HCT116 (cell line): ENCODE measurements at regions not wholly inside any gene's neighbourhood (a gene's known extent, or its start where the extent isn't known, plus 50 kb on each side); places are given as distances from the start of the nearest gene placed in this dataset.

Source experiments
- ATAC-seq: fragments of 200-7000 bp; cut with Tn5 transposase; 2 replicates; pipeline ENCODE4 v1.9.1; 2020; ENCODE audit warnings: mild to moderate bottlenecking, moderate library complexity
- BruUV-seq: library from RNA; stranded (reverse); fragments of 400-500 nt; replicated peaks from 2 replicates; lab custom pipeline; 2021; lab: Mats Ljungman, UMichigan
- CTCF ChIA-PET: fragments of 300-600 bp; sonication (Branson Sonifier 250); formaldehyde crosslinking; loops from one replicate; lab custom pipeline; 2021; ENCODE audit warnings: antibody characterized with exemption; lab: Charles Lee
- POLR2A ChIA-PET: fragments of 300-600, 350-600 bp; sonication (Branson Sonifier 250); formaldehyde crosslinking; loops from one replicate; lab custom pipeline; 2021; ENCODE audit warnings: antibody characterized with exemption; lab: Charles Lee
- RAD21 ChIA-PET, 2 experiments: fragments of 300-600 bp; sonication (Branson Sonifier 250); formaldehyde crosslinking; loops; one replicate each; lab custom pipeline; 2023; ENCODE audit warnings: low total read pairs in 2 of 2; ENCODE audit not compliant: uncharacterized antibody in 2 of 2, unreplicated experiment in 2 of 2, low non-redundant PET in 1 of 2; lab: Charles Lee
- DNase-seq: peaks from one replicate; pipeline ENCODE4 v3.0.0-alpha.2; 2010; ENCODE audit warnings: low read depth, low spot score
- H2AFZ ChIP-seq: fragments of 200-600 bp; shearing (Covaris generic), sonication (generic); 2 replicates; pipeline ENCODE4 v1.6.1; 2017; ENCODE audit warnings: low read depth, mixed run types, mixed read lengths, antibody characterized with exemption, low read length; ENCODE audit not compliant: poor library complexity, severe bottlenecking
- H3K27ac ChIP-seq: 2 replicates; pipeline ENCODE4 v1.5.1; 2012; ENCODE audit warnings: low read depth, low read length
- H3K27me3 ChIP-seq: fragments of 200-600 bp; sonication (generic); 2 replicates; pipeline ENCODE4 v1.6.1; 2016; ENCODE audit warnings: mixed run types, low read length, mixed read lengths; ENCODE audit not compliant: insufficient read depth
- H3K36me3 ChIP-seq, 2 experiments: fragments of 200-500 bp in 1 of 2; fragments of 200-600 bp in 1 of 2; sonication (Bioruptor generic) in 1 of 2; sonication (generic) in 1 of 2; 2 replicates each; pipeline versions ENCODE4 v1.5.1 to v1.6.1; 2014 to 2016; ENCODE audit warnings: low read length in 2 of 2, inconsistent platforms in 1 of 2, mixed read lengths in 1 of 2, mixed run types in 1 of 2; ENCODE audit not compliant: insufficient read depth in 2 of 2, control insufficient read depth in 1 of 2
- H3K4me1 ChIP-seq, 2 experiments: fragments of 200-600 bp in 1 of 2; sonication (generic) in 1 of 2; 2 replicates each; pipeline versions ENCODE4 v1.5.1 to v1.6.1; 2012 to 2017; ENCODE audit warnings: low read length in 2 of 2, inconsistent platforms in 1 of 2, mild to moderate bottlenecking in 1 of 2, mixed read lengths in 1 of 2, mixed run types in 1 of 2, moderate library complexity in 1 of 2; ENCODE audit not compliant: insufficient read depth in 2 of 2, control insufficient read depth in 1 of 2
- H3K4me2 ChIP-seq: fragments of 200-600 bp; sonication (generic); 2 replicates; pipeline ENCODE4 v1.6.1; 2017; ENCODE audit warnings: mixed run types, low read length, mixed read lengths
- H3K4me3 ChIP-seq, 2 experiments: fragments of 200-600 bp in 1 of 2; sonication (generic) in 1 of 2; replicated peaks in 1 of 2; 2 replicates each; pipeline ENCODE4 v1.5.1; 2011 to 2016; ENCODE audit warnings: low read length in 2 of 2, control low read depth in 1 of 2, low read depth in 1 of 2, mild to moderate bottlenecking in 1 of 2, mixed read lengths in 1 of 2, mixed run types in 1 of 2
- H3K79me2 ChIP-seq: fragments of 200-600 bp; sonication (generic); 2 replicates; pipeline ENCODE4 v1.6.1; 2017; ENCODE audit warnings: mild to moderate bottlenecking, mixed run types, low read length, moderate library complexity, mixed read lengths; ENCODE audit not compliant: insufficient read depth
- H3K9ac ChIP-seq: fragments of 200-600 bp; sonication (generic); 2 replicates; pipeline ENCODE4 v1.6.1; 2016; ENCODE audit warnings: low read length, mixed read lengths
- H3K9me2 ChIP-seq: fragments of 200-600 bp; sonication (generic), shearing (Covaris generic); 2 replicates; pipeline ENCODE4 v1.6.1; 2017; ENCODE audit warnings: mixed run types, mild to moderate bottlenecking, moderate library complexity; ENCODE audit not compliant: insufficient read depth
- H3K9me3 ChIP-seq, 2 experiments: fragments of 200-500 bp in 1 of 2; fragments of 200-600 bp in 1 of 2; sonication (Bioruptor generic) in 1 of 2; sonication (generic) in 1 of 2; 2 replicates each; pipeline ENCODE4 v1.6.1; 2014 to 2017; ENCODE audit warnings: low read length in 2 of 2, mixed read lengths in 2 of 2, inconsistent platforms in 1 of 2, low read depth in 1 of 2, mild to moderate bottlenecking in 1 of 2, mixed run types in 1 of 2, moderate library complexity in 1 of 2; ENCODE audit not compliant: control insufficient read depth in 1 of 2, insufficient read depth in 1 of 2
- H4K20me1 ChIP-seq: fragments of 200-600 bp; sonication (generic), shearing (Covaris generic); 2 replicates; pipeline ENCODE4 v1.6.1; 2017; ENCODE audit warnings: mixed run types, mild to moderate bottlenecking, moderate library complexity; ENCODE audit not compliant: insufficient read depth
- CBX3 ChIP-seq: IDR thresholded peaks from 2 replicates; pipeline ENCODE4 v1.6.1; 2012; ENCODE audit warnings: low read depth
- EGR1 ChIP-seq: IDR thresholded peaks from 2 replicates; pipeline ENCODE4 v1.6.1; 2012; ENCODE audit warnings: low read depth
- ELF1 ChIP-seq: IDR thresholded peaks from 2 replicates; pipeline ENCODE4 v1.6.1; 2012; ENCODE audit warnings: low read depth, borderline replicate concordance
- EZH2 ChIP-seq: fragments of 200-600 bp; sonication (generic); IDR thresholded peaks from 2 replicates; pipeline ENCODE4 v1.6.1; 2017; ENCODE audit warnings: antibody characterized with exemption, mixed run types
- JUND ChIP-seq: IDR thresholded peaks from 2 replicates; pipeline ENCODE4 v1.6.1; 2012
- POLR2A ChIP-seq: IDR thresholded peaks from 2 replicates; pipeline ENCODE4 v1.7.0; 2011; ENCODE audit warnings: borderline replicate concordance; ENCODE audit not compliant: insufficient read depth, insufficient read length; ENCODE audit errors: extremely low read depth
- ZFX ChIP-seq: fragments of 450-650 bp; IDR thresholded peaks from 2 replicates; pipeline ENCODE4 v1.6.1; 2017
- ZNF274 ChIP-seq: fragments of 200-500 bp; sonication (Bioruptor generic); IDR thresholded peaks from 2 replicates; pipeline ENCODE4 v1.6.1; 2014; ENCODE audit warnings: mild to moderate bottlenecking, low read depth, low read length, inconsistent platforms
- intact Hi-C: fragments of 100-400 bp; cut with micrococcal nuclease; formaldehyde crosslinking; loops from 2 replicates; pipeline ENCODE4 v1.10.0; 2022
- TF ChIP-seq, protein P1 (sequence below): IDR thresholded peaks from 2 replicates; pipeline ENCODE4 v1.6.1; 2012
- TF ChIP-seq, protein P2 (sequence below): IDR thresholded peaks from 2 replicates; pipeline ENCODE4 v1.6.1; 2012; ENCODE audit warnings: low read depth
- TF ChIP-seq, protein P3 (sequence below), 3 experiments: fragments of 200-600 bp in 1 of 3; sonication (generic) in 1 of 3; IDR thresholded peaks in 2 of 3; conservative IDR thresholded peaks in 1 of 3; 2 replicates each; pipeline ENCODE4 v1.5.1; 2012 to 2017; ENCODE audit warnings: low read depth in 2 of 3, low read length in 2 of 3, antibody characterized with exemption in 1 of 3, borderline replicate concordance in 1 of 3, control low read depth in 1 of 3, mild to moderate bottlenecking in 1 of 3, mixed read lengths in 1 of 3, mixed run types in 1 of 3, moderate library complexity in 1 of 3; ENCODE audit not compliant: insufficient read depth in 1 of 3

DNA sequence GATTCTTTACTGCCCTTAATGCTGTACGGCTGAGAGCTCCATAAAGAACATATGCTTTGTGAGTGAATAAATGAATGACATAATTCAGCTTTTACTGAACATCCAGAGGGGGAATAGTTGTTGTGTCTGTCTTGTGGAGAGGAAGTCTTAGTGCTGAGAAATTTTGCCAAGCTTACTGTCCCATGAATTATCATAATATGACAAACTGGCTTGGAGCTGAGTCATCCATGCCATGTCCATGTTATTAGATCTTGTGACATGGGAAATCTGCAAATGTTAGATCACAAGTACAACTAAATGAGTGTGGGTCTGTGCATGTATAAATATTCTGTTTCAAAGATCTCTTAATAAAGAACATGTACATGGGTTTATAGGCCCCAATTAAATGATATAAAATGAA lies 350.4 kb downstream of the BMP4 start:
- no peak overlapping the region for H2AFZ ChIP-seq
- POLR2A ChIA-PET, result interaction anchor here (0.7 kb wide), 1 partner anchor 8 kb away, joined by 5 read pairs; no protein-coding TSS in a partner anchor
- CTCF ChIA-PET, result no interaction called here
- intact Hi-C loops, result no loop called here
- H3K9me2 ChIP-seq, result no peaks in the 10 kb centered on the region
- H3K9me3 ChIP-seq, result no peaks in the 10 kb centered on the region
- H3K36me3 ChIP-seq, result no peaks in the 10 kb centered on the region
- no peak overlapping the region for H3K27ac ChIP-seq
- no peaks in the 10 kb centered on the region for H4K20me1 ChIP-seq
- BruUV-seq, result no TSS peak
- H3K4me2 ChIP-seq, result no peak overlapping the region
- TF ChIP-seq ZFX (no peak), EGR1 (no peak), ELF1 (no peak), EZH2 (no peak), CBX3 (no peak)
- TF ChIP-seq, protein P1, sequence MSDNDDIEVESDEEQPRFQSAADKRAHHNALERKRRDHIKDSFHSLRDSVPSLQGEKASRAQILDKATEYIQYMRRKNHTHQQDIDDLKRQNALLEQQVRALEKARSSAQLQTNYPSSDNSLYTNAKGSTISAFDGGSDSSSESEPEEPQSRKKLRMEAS, result no peak
- TF ChIP-seq, protein P2, sequence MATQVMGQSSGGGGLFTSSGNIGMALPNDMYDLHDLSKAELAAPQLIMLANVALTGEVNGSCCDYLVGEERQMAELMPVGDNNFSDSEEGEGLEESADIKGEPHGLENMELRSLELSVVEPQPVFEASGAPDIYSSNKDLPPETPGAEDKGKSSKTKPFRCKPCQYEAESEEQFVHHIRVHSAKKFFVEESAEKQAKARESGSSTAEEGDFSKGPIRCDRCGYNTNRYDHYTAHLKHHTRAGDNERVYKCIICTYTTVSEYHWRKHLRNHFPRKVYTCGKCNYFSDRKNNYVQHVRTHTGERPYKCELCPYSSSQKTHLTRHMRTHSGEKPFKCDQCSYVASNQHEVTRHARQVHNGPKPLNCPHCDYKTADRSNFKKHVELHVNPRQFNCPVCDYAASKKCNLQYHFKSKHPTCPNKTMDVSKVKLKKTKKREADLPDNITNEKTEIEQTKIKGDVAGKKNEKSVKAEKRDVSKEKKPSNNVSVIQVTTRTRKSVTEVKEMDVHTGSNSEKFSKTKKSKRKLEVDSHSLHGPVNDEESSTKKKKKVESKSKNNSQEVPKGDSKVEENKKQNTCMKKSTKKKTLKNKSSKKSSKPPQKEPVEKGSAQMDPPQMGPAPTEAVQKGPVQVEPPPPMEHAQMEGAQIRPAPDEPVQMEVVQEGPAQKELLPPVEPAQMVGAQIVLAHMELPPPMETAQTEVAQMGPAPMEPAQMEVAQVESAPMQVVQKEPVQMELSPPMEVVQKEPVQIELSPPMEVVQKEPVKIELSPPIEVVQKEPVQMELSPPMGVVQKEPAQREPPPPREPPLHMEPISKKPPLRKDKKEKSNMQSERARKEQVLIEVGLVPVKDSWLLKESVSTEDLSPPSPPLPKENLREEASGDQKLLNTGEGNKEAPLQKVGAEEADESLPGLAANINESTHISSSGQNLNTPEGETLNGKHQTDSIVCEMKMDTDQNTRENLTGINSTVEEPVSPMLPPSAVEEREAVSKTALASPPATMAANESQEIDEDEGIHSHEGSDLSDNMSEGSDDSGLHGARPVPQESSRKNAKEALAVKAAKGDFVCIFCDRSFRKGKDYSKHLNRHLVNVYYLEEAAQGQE, result no peak
- DNase-seq, result no peak
- peaks cover 22 to 38% of the 10 kb centered on the region in 2 experiments for H3K4me1 ChIP-seq
- H3K9ac ChIP-seq, result no peak overlapping the region
- RAD21 ChIA-PET, result no interaction called here
- no peaks in the 10 kb centered on the region for H3K27me3 ChIP-seq
- H3K4me3 ChIP-seq, result no peak overlapping the region
- no peaks in the 10 kb centered on the region for H3K79me2 ChIP-seq
- no peak for ATAC-seq

DNA sequence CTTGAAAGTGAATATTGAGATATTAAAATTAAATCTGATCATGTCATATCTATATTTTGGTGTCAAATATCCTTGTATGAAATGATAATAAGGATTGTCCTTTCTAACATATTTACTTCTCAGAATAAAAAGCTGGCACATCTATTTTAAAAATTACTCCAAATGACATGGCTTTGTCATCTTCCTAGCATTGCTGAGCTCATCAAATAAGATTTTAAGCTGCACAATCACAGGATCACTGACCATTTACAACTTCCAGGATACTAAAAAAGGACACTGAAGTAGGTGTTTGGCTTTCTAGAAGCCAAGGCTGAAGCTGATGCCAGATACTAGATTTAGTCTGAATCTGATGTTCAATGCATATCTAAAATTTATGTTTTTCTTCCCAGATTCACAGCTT lies 351.1 kb downstream of the BMP4 start:
- H3K27ac ChIP-seq, result no peak overlapping the region
- ATAC-seq (no peak), DNase-seq (no peak)
- intact Hi-C loops, result no loop called here
- BruUV-seq, result no TSS peak
- H3K36me3 ChIP-seq, result no peaks in the 10 kb centered on the region
- CTCF ChIA-PET, result no interaction called here
- no peaks in the 10 kb centered on the region for H3K79me2 ChIP-seq
- H3K4me3 ChIP-seq, result no peak overlapping the region
- no peaks in the 10 kb centered on the region for H4K20me1 ChIP-seq
- TF ChIP-seq ZNF274 (no peak), POLR2A (no peak), JUND (no peak)
- TF ChIP-seq, protein P3, sequence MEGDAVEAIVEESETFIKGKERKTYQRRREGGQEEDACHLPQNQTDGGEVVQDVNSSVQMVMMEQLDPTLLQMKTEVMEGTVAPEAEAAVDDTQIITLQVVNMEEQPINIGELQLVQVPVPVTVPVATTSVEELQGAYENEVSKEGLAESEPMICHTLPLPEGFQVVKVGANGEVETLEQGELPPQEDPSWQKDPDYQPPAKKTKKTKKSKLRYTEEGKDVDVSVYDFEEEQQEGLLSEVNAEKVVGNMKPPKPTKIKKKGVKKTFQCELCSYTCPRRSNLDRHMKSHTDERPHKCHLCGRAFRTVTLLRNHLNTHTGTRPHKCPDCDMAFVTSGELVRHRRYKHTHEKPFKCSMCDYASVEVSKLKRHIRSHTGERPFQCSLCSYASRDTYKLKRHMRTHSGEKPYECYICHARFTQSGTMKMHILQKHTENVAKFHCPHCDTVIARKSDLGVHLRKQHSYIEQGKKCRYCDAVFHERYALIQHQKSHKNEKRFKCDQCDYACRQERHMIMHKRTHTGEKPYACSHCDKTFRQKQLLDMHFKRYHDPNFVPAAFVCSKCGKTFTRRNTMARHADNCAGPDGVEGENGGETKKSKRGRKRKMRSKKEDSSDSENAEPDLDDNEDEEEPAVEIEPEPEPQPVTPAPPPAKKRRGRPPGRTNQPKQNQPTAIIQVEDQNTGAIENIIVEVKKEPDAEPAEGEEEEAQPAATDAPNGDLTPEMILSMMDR (IDR thresholded peaks at IDR 0.05 in 2 of 3, conservative IDR thresholded peaks at IDR 0.05 in 1 of 3; ENCODE audit: borderline replicate concordance in 1 of 3, insufficient read depth in 1 of 3, low read depth in 2 of 3, low read length in 2 of 3), result no peak
- no peaks in the 10 kb centered on the region for H3K27me3 ChIP-seq
- H3K9me2 ChIP-seq, result no peaks in the 10 kb centered on the region
- POLR2A ChIA-PET, result interaction anchor here (0.7 kb wide), 1 partner anchor 9 kb away, joined by 5 read pairs; no protein-coding TSS in a partner anchor
- peaks cover 22 to 35% of the 10 kb centered on the region in 2 experiments for H3K4me1 ChIP-seq
- RAD21 ChIA-PET, result no interaction called here
- H3K9ac ChIP-seq, result no peak overlapping the region
- no peak overlapping the region for H3K4me2 ChIP-seq
- no peak overlapping the region for H2AFZ ChIP-seq
- H3K9me3 ChIP-seq, result no peaks in the 10 kb centered on the region
